RWPE1 (cell line): ENCODE measurements at regions not wholly inside any gene's neighbourhood (a gene's known extent, or its start where the extent isn't known, plus 50 kb on each side); places are given as distances from the start of the nearest gene placed in this dataset.

Experiments used
- CTCF ChIA-PET: fragments of 350-600 bp; sonication (Branson Sonifier 250); formaldehyde crosslinking; extraction: SDS; loops from one replicate; lab custom pipeline; 2021; lab: Yijun Ruan, JAX
- POLR2A ChIA-PET: fragments of 400-600 bp; formaldehyde crosslinking; extraction: SDS; loops from one replicate; lab custom pipeline; 2020; ENCODE audit warnings: antibody characterized with exemption; ENCODE audit not compliant: low non-redundant PET; lab: Yijun Ruan, JAX
- DNase-seq: peaks from one replicate; pipeline ENCODE4 v3.0.0; 2012; ENCODE audit warnings: low spot score
- H3K27ac ChIP-seq: fragments of 450-650 bp; 2 replicates; pipeline ENCODE4 v1.5.1; 2017
- CTCF ChIP-seq: fragments of 450-650 bp; conservative IDR thresholded peaks from 2 replicates; pipeline ENCODE4 v1.5.1; 2017; ENCODE audit warnings: low read depth, mild to moderate bottlenecking

GRCh38 chr17:79468183-79468944, 142.5 kb downstream of the RBFOX3 start:
- ChIA-PET CTCF (no interaction called here), POLR2A (no interaction called here)
- no peak for DNase-seq
- TF ChIP-seq CTCF = no peak
- no peak overlapping the region for H3K27ac ChIP-seq

GRCh38 chr17:79466562-79467350, 144.1 kb downstream of the RBFOX3 start:
- no peak for DNase-seq
- H3K27ac ChIP-seq = no peak overlapping the region
- CTCF ChIA-PET = interaction anchor here (0.6 kb wide), 1 partner anchor 39 kb away, joined by 3 read pairs; no protein-coding TSS in a partner anchor
- POLR2A ChIA-PET = no interaction called here
- TF ChIP-seq CTCF = no peak

- CTCF ChIA-PET = interaction anchor here (0.6 kb wide), 1 partner anchor 662 kb away, joined by 3 read pairs; no protein-coding TSS in a partner anchor
These were observed 145.2 kb downstream of the RBFOX3 start for GRCh38 chr17:79465681-79466025.

GRCh38 chr17:79465011-79465680, 145.7 kb downstream of the RBFOX3 start:
- CTCF ChIA-PET = interaction anchor here (0.6 kb wide), 2 partner anchors 23 to 661 kb away, joined by 3 to 4 read pairs; no protein-coding TSS in a partner anchor
- POLR2A ChIA-PET = no interaction called here
- no peak for DNase-seq

More at GRCh38 chr17:79465681-79466025, 145.2 kb downstream of the RBFOX3 start:
- DNase-seq = no peak
- no peak for TF ChIP-seq CTCF
- POLR2A ChIA-PET = no interaction called here
- H3K27ac ChIP-seq = no peak overlapping the region

GRCh38 chr17:79464318-79465010, 146.4 kb downstream of the RBFOX3 start:
- POLR2A ChIA-PET = no interaction called here
- CTCF ChIA-PET = interaction anchor here (0.6 kb wide), 1 partner anchor 22 kb away, joined by 4 read pairs; no protein-coding TSS in a partner anchor
- no peak for DNase-seq
- no peak for TF ChIP-seq CTCF
- H3K27ac ChIP-seq = no peak overlapping the region

More at GRCh38 chr17:79465011-79465680, 145.7 kb downstream of the RBFOX3 start:
- TF ChIP-seq CTCF = no peak
- no peak overlapping the region for H3K27ac ChIP-seq
